ENCODE measurements at regions not wholly inside any gene's neighbourhood (a gene's known extent, or its start where the extent isn't known, plus 50 kb on each side); places are given as distances from the start of the nearest gene placed in this dataset.
"Not testable (repeated sequence)": the region's sequence is repeated elsewhere in the genome, so short reads cannot be mapped to it uniquely, and the experiment has no call there.

DNA sequence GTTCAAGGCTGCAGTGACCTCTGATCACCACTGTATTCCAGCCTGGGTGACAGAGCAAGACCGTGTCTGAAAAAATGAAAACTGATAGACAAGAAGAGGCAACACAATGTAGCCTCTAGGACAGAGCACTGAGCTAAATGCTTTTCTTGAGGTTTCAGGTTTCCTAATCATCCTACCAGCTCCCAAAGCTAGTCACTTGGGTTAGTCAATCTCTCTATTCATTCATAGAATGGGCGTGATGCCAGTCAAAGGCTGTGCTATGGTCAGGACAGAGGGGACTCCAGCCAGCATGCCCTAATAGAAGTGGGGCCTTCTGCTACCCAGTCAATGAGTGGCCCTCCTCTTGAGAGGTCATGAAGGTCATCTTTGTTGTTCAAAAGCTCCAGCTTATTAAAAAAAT is 860.4 kb upstream of the DEFB115 start:
- not testable (repeated sequence) for DNase-seq

DNA sequence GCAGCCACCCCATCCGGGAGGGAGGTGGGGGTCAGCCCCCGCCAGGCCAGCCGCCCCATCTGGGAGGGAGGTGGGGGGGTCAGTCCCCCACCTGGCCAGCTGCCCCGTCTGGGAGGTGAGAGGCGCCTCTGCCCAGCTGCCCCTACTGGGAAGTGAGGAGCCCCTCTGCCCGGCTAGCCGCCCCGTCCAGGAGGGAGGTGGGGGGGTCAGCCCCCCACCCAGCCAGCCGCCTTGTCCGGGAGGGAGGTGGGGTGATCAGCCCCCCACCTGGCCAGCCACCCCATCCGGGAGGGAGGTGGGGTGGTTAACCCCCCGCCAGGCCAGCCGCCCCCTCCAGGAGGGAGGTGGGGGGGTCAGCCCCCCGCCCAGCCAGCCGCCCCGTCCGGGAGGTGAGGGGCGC is 852.4 kb upstream of the DEFB115 start:
- DNase-seq, result not testable (repeated sequence)

DNA sequence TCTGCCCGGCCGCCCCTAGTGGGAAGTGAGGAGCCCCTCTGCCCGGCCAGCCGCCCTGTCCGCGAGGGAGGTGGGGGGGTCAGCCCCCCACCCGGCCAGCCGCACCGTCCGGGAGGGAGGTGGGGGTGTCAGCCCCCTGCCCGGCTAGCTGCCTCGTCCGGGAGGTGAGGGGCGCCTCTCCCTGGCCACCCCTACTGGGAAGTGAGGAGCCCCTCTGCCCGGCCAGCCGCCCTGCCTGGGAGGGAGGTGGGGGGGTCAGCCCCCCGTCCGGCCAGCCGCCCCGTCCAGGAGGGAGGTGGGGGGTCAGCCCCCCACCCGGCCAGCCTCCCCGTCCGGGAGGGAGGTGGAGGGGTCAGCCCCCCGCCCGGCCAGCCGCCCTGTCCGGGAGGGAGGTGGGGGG is 851.9 kb upstream of the DEFB115 start:
- not testable (repeated sequence) for DNase-seq

DNA sequence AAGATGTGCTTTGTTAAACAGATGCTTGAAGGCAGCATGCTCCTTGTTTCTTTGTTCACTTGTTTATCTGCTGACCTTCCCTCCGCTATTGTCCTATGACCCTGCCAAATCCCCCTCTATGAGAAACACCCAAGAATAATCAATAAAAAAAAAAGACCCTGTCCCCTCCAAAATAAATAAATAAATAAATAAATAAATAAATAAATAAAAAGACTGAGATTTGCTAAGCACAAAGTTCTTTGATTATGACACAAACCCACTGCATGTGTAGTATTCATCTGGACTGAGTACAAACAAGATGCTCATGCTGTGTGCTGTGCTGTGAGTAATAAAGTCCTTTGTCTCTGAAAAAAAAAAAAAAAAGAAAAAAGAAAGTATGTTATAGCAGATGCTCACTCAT is 851.1 kb upstream of the DEFB115 start:
- not testable (repeated sequence) for DNase-seq

DNA sequence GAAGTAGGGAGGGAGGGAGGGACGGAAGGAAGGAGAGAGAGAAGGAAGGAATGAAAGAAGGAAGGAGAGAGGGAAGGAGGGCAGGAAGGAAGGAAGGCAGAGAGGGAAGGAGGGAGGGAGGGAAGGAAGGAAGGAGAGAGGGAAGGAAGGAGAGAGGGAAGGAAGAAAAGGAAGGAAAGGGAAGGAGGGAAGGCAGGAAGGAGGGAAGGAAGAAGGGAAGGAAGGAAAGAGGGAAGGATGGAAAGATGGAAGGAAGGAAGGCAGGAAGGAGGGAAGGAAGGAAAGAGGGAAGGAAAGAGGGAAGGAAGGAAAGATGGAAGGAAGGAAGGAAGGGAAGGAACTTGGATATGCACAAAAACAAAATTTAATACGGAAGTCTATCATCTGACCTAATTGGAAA is 844.5 kb upstream of the DEFB115 start:
- DNase-seq, result no peak

DNA sequence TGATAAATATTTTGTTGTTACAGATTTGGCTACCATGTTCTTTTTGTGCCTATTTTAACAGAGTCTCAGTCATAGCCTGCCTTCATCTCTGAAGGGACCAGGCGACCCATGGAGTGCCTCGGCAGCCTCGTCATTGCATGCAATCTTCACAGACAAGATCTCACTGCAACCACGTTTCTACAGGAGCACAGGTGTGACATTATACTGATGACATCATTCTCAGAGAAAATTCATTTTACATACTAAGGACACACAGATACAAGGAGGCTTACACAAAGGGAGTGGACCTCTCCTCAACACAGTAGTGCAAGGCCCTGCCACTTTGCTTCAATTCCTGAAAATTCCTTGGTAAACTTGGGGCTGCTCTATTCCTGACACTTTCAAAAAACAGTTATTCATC is 840.1 kb upstream of the DEFB115 start:
- DNase-seq, result not testable (repeated sequence)

DNA sequence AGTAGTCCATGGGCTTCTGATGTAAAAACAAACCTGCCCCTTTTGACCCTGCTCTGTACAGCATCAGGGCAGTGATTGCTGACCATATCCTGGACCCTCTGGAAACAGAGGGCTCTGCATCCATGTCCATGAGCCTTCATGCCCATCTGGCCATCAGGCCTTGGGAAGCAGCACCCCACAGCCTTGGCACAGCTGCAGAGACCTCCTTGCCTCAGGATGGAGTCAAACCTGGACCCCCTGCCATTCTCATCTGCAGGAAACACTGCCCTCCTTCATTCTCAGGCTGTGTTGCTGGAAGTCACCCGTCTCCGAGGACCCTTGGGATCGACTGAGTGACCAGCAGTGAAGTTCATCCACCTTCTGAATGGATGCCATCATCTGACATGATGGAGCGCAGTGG is 839.1 kb upstream of the DEFB115 start:
- not testable (repeated sequence) for DNase-seq

DNA sequence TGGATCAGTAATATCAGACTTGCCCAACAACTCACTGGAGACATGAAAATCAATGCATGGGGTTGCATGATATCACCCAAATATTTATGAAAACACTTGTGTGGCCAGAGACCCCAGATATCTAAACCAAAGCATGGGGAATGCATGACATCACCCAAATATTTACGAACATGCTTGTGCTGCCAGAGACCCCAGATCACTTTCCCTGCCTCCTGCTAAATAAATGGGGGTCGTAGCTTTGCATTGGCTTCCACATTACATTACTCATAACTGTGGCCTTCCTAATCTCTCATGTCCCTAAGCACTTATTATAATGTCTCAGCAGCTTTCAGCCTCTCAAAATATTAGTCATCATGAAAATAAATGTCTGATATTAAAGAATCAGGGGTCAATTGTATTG is 838.0 kb upstream of the DEFB115 start:
- no peak for DNase-seq

DNA sequence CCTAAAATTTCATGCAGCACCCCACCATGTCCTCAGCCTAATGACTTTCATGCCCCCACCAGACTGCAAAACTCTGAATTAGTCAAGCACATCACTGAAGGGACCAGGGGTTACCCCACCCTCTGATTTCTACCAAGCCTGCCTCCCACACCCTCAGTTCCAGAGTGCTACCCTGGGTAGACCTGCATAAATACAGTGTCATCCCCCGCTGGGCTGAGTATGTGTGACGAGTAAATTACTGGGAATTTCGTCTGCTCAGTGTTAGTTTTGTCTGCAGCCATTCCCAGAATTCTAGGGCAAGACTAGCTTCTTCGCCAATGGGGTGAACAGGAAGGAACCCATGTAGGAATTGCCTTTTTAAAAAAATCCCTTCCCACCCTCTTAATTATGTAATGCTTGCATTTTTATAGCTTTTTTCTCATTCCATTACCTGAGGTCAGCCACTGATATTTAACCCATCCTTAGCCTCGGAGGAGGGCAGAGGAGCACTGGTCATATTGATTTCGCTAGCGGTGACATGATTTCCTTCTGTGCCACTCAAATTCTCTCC is 837.5 kb upstream of the DEFB115 start:
- not testable (repeated sequence) for DNase-seq
